ENCODE measurements at regions not wholly inside any gene's neighbourhood (a gene's known extent, or its start where the extent isn't known, plus 50 kb on each side); places are given as distances from the start of the nearest gene placed in this dataset.

- TF ChIP-seq EZH2phosphoT487 (IDR thresholded peaks at IDR 0.05; ENCODE audit: borderline replicate concordance, low read depth), result no peak
- no peak for TF ChIP-seq MAX (IDR thresholded peaks at IDR 0.05; ENCODE audit: low read depth)
- no peak for TF ChIP-seq RFX5 (IDR thresholded peaks at IDR 0.05; ENCODE audit: low read length)
- TF ChIP-seq MXI1 (IDR thresholded peaks at IDR 0.05; ENCODE audit: low read depth, low read length), result no peak
- no peak for TF ChIP-seq IRF3 (IDR thresholded peaks at IDR 0.05; ENCODE audit: low read depth, low read length)
- TF ChIP-seq PBX3 (IDR thresholded peaks at IDR 0.05), result no peak
Measured at GRCh38 chr17:27978689-27979175, 63.7 kb upstream of the NLK start (continued).

- no peaks in the 10 kb centered on the region for H4K20me1 ChIP-seq (ENCODE audit: insufficient read depth)
- H3K27me3 ChIP-seq (ENCODE audit: insufficient read depth), result no peaks in the 10 kb centered on the region
- no peaks in the 10 kb centered on the region for H3K36me3 ChIP-seq (replicated peaks in 1 of 2; ENCODE audit: control insufficient read depth in 1 of 2, insufficient read depth in 2 of 2, low read length in 1 of 2)
- H3K4me3 ChIP-seq (ENCODE audit: low read depth in 2 of 2, low read length in 1 of 2), result no peak overlapping the region
- H3K9me3 ChIP-seq, result no peaks in the 10 kb centered on the region
- H3K9me2 ChIP-seq, result no peaks in the 10 kb centered on the region
- H3K79me2 ChIP-seq (ENCODE audit: insufficient read depth), result no peaks in the 10 kb centered on the region
- CTCF ChIA-PET, result no interaction called here
- no peak overlapping the region for H3K9ac ChIP-seq
- 0 out of 2 replicates have a peak overlapping the region, but pooled peaks have one; percentile 5 for H3K4me2 ChIP-seq
- POLR2A ChIA-PET, result no interaction called here
- no peaks in the 10 kb centered on the region for H3K4me1 ChIP-seq (ENCODE audit: control insufficient read depth in 1 of 2, insufficient read depth in 2 of 2, low read depth in 1 of 2, low read length in 1 of 2)
- H3K27ac ChIP-seq (ENCODE audit: low read depth in 2 of 2, low read length in 1 of 2), result peak overlapping the region in 1 of 2 experiments; percentile 51; a peak in 2 of 4 replicates
- peaks cover 7% of the 10 kb centered on the region for H3F3A ChIP-seq (replicated peaks; ENCODE audit: insufficient read depth)
- H2AFZ ChIP-seq (ENCODE audit: low read depth), result peak overlapping the region; percentile 31; the same call in 1 of the 2 replicates
- DNase-seq, result no peak
- 30% methylated on average over 3 of the region's 3 CpGs for WGBS (ENCODE audit: low lambda C conversion rate)
- TF ChIP-seq ELF1 (IDR thresholded peaks at IDR 0.05) (no peak), TCF12 (IDR thresholded peaks at IDR 0.05) (peak; percentile 74), RAD21 (IDR thresholded peaks at IDR 0.05; ENCODE audit: low read length) (no peak), POLR2AphosphoS5 (IDR thresholded peaks at IDR 0.05; ENCODE audit: low read depth, low read length) (peak; percentile 17; the same call in 1 of the 2 replicates), GABPA (IDR thresholded peaks at IDR 0.05; ENCODE audit: low read depth) (peak; percentile 41; the same call in 1 of the 2 replicates), EZH2phosphoT487 (IDR thresholded peaks at IDR 0.05; ENCODE audit: borderline replicate concordance, low read depth) (no peak), MAX (IDR thresholded peaks at IDR 0.05; ENCODE audit: low read depth) (peak; percentile 66), REST (IDR thresholded peaks at IDR 0.05; ENCODE audit: low read depth, low read length) (no peak), GATA2 (CRISPR knock-in tag; IDR thresholded peaks at IDR 0.05) (no peak), USF2 (IDR thresholded peaks at IDR 0.05; ENCODE audit: borderline replicate concordance, low read depth, low read length) (no peak), MXI1 (IDR thresholded peaks at IDR 0.05; ENCODE audit: low read depth, low read length) (no peak), RXRA (IDR thresholded peaks at IDR 0.05; ENCODE audit: borderline replicate concordance, low read depth) (peak; percentile 48; the same call in 1 of the 2 replicates), TAF1 (IDR thresholded peaks at IDR 0.05; ENCODE audit: borderline replicate concordance, low read depth, low read length) (no peak), JUND (IDR thresholded peaks at IDR 0.05) (peak; percentile 85), NRF1 (IDR thresholded peaks at IDR 0.05; ENCODE audit: low read depth, low read length) (no peak), FOXJ3 (CRISPR knock-in tag; IDR thresholded peaks at IDR 0.05) (no peak), SIN3A (IDR thresholded peaks at IDR 0.05; ENCODE audit: borderline replicate concordance, low read depth, low read length) (no peak), NFIC (IDR thresholded peaks at IDR 0.05; ENCODE audit: borderline replicate concordance) (peak; percentile 46), YY1 (IDR thresholded peaks at IDR 0.05; ENCODE audit: low read depth) (no peak), IRF3 (IDR thresholded peaks at IDR 0.05; ENCODE audit: low read depth, low read length) (no peak), FOSL2 (IDR thresholded peaks at IDR 0.05; ENCODE audit: borderline replicate concordance, low read depth) (peak; percentile 84)
Measured at GRCh38 chr17:27980043-27980442, 62.4 kb upstream of the NLK start.

Measured in SK-N-SH (cell line).